GDM1 (cell line): ENCODE measurements at regions not wholly inside any gene's neighbourhood (a gene's known extent, or its start where the extent isn't known, plus 50 kb on each side); places are given as distances from the start of the nearest gene placed in this dataset.

Experiments used
- DNase-seq: peaks from one replicate; lab custom pipeline; 2025; lab: John Stamatoyannopoulos, UW

DNA sequence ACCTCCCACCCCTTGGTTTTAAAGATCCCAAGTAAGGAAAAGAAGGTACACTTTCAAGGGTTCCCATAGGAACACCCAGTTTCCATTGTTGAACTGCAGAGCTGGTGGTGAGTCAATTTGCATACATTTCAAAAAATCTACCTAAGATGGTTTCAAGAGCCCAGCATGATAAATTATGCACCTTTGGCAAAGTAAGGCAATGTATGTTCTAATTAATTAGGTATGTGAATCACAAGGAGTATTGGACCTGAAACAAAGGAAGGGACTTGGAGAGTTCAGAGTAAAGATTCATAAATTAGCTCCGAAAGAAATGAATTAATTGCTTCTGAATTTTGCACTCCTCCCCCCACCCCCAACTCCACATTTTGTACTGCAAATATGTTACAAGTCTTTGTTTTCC is 459.7 kb downstream of the LRATD1 start:
- DNase-seq: no peak

DNA sequence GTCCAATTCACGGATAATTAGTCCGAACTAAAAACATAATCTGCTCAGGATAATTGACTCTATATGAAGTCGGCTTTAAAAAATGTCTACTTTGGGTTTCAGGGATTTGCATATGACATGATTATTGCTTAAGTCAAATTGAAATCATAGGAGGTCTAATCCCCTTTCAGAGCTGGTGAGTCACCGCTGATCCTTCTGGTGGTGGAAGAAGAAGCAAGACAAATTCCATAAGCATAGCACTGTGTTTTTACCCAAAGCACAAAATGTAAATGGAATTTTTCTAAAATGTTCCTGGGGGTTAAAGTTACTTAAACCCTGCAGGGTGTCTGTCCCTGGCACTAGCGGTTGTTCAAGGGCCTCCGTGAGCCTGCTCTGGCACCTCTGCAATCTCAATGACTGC is 460.2 kb downstream of the LRATD1 start:
- DNase-seq: no peak

DNA sequence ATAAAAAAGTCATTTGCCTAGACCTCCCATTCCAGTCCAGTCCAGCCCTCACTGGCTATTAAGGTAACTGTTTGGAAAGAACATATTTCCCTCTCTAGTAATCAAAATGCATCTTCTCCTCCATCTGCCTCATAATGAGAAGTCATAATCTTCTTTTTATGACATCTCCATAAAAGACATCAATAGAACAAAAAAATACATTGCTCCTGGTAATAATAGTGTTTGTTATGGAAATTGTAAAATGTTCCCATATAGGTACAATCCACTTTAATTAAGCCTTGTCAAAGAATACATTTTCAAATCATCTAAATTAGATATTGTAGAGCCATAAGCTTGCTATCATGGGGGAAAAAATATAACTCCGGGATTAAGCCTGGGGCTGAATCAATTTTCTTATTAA is 461.6 kb downstream of the LRATD1 start:
- no peak for DNase-seq

DNA sequence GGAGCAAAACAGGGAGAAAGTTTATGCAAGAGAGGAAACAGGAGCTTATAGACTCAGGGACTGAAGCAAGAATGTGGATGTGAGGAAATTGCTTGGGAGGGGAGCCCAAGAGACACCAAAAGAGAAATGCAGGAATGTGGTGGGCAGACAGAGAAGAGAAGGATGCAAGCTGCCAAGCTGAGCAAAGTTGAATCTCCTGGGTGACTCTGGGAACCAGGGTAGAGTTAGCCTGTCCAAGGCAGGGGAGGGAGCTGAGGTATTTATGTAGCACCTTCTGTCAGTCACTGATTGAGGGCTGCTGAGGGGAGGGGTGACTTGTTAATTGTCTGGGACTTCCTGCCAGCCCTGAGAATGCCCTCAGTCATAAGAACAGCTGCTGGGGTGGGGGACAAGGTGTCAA is 464.3 kb downstream of the NBAS start:
- DNase-seq: no peak

DNA sequence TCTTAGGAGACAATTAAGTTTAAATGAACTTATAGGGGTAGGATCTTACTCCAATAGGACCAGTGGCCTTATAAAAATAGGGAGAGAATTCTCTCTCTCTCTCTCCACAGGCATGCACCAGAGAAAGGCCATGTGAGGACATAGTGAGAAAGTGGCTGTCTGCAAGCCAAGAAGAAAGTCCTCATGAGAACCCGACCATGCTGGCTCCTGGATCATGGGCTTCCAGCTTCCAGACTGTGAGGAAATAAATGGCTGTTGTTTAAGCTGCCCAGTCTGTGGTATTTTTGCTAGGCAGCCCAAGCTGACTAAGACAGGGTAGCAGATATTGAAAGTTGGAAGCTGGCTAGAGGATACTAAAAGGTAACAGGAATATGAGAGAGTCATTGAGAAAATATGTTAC is 454.0 kb downstream of the NBAS start:
- DNase-seq: no peak

DNA sequence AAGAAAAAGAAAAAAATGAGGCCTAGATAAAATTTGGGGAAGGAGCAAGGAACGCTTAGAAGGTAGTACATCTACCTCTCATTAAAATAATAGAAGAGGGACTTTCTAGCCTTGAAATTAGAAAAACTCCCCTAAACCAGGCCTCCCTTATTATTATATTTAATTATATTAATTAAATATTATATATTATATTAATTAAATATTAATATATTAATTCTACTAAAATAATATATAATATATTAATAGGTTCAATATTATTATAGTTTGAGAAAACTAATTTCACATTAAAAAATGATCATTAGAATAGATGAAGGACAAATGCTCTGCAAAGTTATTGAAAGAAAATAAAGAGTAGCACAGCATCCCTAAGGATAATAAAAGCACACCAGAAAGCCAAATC is 449.4 kb downstream of the NBAS start:
- DNase-seq: no peak

DNA sequence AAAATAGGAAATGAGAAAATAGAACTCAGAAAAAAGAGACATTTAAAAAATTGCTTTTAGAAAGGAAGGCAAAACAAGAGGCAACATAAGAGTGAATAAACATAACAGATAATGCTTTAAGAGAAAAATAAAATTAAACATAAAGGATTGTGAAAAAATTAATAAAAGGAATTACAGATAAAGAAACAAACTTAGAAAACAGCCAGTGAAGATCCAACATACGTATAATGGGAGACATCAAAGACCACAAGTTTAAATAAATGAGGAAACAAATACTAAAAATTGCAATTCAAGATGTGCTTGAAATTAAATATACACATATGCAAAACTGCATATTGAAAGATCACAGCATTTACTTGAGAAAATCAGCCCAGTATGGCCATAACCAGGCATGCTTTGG is 448.9 kb downstream of the NBAS start:
- DNase-seq: no peak

DNA sequence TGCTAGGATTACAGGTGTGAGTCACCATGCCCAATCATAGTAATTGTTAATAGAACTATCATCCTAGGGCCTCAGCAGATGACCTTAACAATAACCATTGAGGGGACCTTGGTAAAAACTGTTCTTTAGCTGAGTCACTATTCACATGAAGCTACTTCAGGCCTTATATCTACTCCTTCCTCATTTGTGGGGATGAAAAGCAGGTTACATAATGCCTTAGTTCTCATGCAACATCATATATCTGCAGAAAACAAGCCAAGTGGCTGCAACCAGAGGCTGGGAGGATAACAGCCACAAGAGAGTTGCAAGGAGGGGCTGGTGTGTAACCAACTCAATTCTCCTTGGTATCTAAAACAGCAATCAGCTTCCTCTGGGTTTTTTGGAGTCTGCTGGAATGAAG is 445.4 kb downstream of the NBAS start:
- no peak for DNase-seq

DNA sequence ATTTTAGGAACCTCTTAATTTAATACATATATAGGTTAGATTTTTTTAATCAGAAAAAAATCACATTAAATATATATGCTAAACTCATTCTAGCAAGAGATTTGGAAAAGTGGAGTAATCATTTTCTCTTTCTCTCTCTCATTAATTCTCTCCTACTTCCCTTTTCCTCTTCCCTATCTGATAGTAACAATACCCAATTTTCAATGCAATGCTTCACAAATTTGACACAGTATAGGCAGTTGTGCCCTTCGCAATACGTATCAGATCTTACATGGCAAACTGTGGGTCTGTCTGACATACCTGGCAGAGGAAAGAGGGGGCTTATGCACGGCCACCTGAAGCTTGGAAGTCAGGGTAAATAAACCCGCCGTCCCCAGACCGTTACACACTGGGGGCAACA is 444.3 kb downstream of the NBAS start:
- DNase-seq: no peak
